ENCODE measurements at regions not wholly inside any gene's neighbourhood (a gene's known extent, or its start where the extent isn't known, plus 50 kb on each side); places are given as distances from the start of the nearest gene placed in this dataset.

DNA sequence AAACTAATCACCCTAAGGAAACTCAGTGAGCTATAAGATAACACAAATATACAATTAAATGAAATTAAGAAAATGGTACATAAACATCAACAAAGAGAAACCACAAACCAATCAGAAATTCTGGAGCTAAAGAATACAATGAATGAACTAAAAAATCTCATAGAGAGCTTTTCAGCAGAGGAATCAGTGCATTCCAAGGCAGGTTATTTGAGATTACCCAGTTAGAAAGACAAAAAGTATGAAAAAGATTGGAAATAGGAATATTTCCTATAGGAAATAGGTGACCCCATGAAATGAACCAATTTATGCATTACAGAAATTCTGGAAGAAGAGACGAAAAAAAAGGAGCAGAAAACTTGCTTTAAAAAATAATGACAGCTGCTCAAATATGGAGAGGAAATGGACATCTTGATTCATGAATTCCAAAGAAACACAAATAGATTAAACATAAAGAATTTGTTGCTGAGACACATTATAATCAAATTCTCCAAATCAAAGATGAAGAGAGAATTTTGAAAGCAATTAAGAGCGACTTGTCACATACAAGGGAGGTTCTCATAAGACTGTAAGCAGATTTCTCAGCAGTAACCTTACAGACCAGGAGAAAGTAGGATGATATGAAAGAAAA is 90.7 kb downstream of the RERGL start:
- TF ChIP-seq, protein P1, sequence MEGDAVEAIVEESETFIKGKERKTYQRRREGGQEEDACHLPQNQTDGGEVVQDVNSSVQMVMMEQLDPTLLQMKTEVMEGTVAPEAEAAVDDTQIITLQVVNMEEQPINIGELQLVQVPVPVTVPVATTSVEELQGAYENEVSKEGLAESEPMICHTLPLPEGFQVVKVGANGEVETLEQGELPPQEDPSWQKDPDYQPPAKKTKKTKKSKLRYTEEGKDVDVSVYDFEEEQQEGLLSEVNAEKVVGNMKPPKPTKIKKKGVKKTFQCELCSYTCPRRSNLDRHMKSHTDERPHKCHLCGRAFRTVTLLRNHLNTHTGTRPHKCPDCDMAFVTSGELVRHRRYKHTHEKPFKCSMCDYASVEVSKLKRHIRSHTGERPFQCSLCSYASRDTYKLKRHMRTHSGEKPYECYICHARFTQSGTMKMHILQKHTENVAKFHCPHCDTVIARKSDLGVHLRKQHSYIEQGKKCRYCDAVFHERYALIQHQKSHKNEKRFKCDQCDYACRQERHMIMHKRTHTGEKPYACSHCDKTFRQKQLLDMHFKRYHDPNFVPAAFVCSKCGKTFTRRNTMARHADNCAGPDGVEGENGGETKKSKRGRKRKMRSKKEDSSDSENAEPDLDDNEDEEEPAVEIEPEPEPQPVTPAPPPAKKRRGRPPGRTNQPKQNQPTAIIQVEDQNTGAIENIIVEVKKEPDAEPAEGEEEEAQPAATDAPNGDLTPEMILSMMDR (IDR thresholded peaks at IDR 0.05; ENCODE audit: insufficient read depth, low read length, poor library complexity, severe bottlenecking), result no peak
- TF ChIP-seq EZH2phosphoT487 (conservative IDR thresholded peaks at IDR 0.05; ENCODE audit: low read length), result no peak

Measured in SU-DHL-6 (cell line).